K562 (cell line): ENCODE measurements at regions not wholly inside any gene's neighbourhood (a gene's known extent, or its start where the extent isn't known, plus 50 kb on each side); places are given as distances from the start of the nearest gene placed in this dataset.

Experiments
- ATAC-seq: fragments of 200-7000 bp; cut with Tn5 transposase; 3 replicates; pipeline ENCODE4 v1.9.1; 2020; ENCODE audit warnings: moderate library complexity
- BruUV-seq: library from RNA; stranded (reverse); fragments of 400-500 nt; replicated peaks from 2 replicates; lab custom pipeline; 2021; lab: Mats Ljungman, UMichigan
- CTCF ChIA-PET: fragments of 300-600 bp; formaldehyde crosslinking; extraction: SDS; loops from one replicate; lab custom pipeline; 2021; ENCODE audit warnings: low intra/inter-chr PET ratio; lab: Yijun Ruan, JAX
- POLR2A ChIA-PET: fragments of 300-600, 350-650 bp; sonication (Branson Sonifier 250); formaldehyde crosslinking; extraction: SDS; loops from one replicate; lab custom pipeline; 2021; ENCODE audit warnings: antibody characterized with exemption, inconsistent platforms; lab: Yijun Ruan, JAX
- DNase-seq, 4 experiments: peaks; one replicate each; pipeline versions ENCODE4 v3.0.0 to v3.0.0-alpha.2; 2011 to 2018; ENCODE audit warnings: low spot score in 3 of 4, mixed read lengths in 3 of 4; ENCODE audit errors: extremely low read depth in 1 of 4
- FAIRE-seq: peaks from 2 replicates; lab custom pipeline; 2011; peaks lifted over from hg19 to GRCh38; lab: Jason Lieb, UNC
- H2AFZ ChIP-seq: 2 replicates; pipeline ENCODE4 v1.6.0; 2011; ENCODE audit warnings: low read depth, low read length, control low read depth, inconsistent platforms
- H3K27ac ChIP-seq: fragments of 200-600 bp; 3 replicates; pipeline ENCODE4 v1.8.0; 2011; ENCODE audit warnings: low read depth, mild to moderate bottlenecking, control low read depth, inconsistent platforms, low read length, moderate library complexity, mixed read lengths; ENCODE audit errors: extremely low read depth
- H3K27me3 ChIP-seq, 2 experiments: fragments of 300-600 bp in 1 of 2; 2 replicates in 1 of 2; 3 replicates in 1 of 2; pipeline versions ENCODE4 v1.6.0 to v1.8.0; 2011; ENCODE audit warnings: inconsistent platforms in 2 of 2, low read length in 2 of 2, mild to moderate bottlenecking in 1 of 2, mixed read lengths in 1 of 2, moderate library complexity in 1 of 2; ENCODE audit not compliant: control insufficient read depth in 2 of 2, insufficient read depth in 2 of 2
- H3K36me3 ChIP-seq: fragments of 300-600 bp; 3 replicates; pipeline ENCODE4 v1.8.0; 2011; ENCODE audit warnings: mild to moderate bottlenecking, low read length, inconsistent platforms; ENCODE audit not compliant: control insufficient read depth, insufficient read depth
- H3K4me1 ChIP-seq, 2 experiments: fragments of 200-600 bp in 1 of 2; replicated peaks in 1 of 2; 2 replicates in 1 of 2; 3 replicates in 1 of 2; pipeline versions ENCODE4 v1.5.1 to v1.8.0; 2011; ENCODE audit warnings: inconsistent platforms in 2 of 2, low read length in 2 of 2, mild to moderate bottlenecking in 1 of 2, mixed read lengths in 1 of 2, moderate library complexity in 1 of 2; ENCODE audit not compliant: control insufficient read depth in 2 of 2, insufficient read depth in 2 of 2
- H3K4me2 ChIP-seq: 2 replicates; pipeline ENCODE4 v1.6.1; 2011; ENCODE audit warnings: low read length, control low read depth, inconsistent platforms, mixed read lengths; ENCODE audit not compliant: insufficient read depth
- H3K4me3 ChIP-seq: fragments of 200-600 bp; sonication (generic), shearing (Covaris generic); 2 replicates; pipeline ENCODE4 v1.5.1; 2016; ENCODE audit warnings: control low read depth, inconsistent platforms
- H3K79me2 ChIP-seq: fragments of 200-600 bp; 3 replicates; pipeline ENCODE4 v1.8.0; 2011; ENCODE audit warnings: low read length, inconsistent platforms; ENCODE audit not compliant: control insufficient read depth, insufficient read depth
- H3K9ac ChIP-seq, 2 experiments: 2 replicates each; pipeline versions ENCODE4 v1.6.0 to v1.6.1; 2011; ENCODE audit warnings: low read depth in 2 of 2, low read length in 2 of 2, control low read depth in 1 of 2, inconsistent platforms in 1 of 2, mild to moderate bottlenecking in 1 of 2, mixed read lengths in 1 of 2; ENCODE audit not compliant: insufficient read depth in 1 of 2
- H3K9me1 ChIP-seq: one replicate; pipeline ENCODE4 v1.6.0; 2011; ENCODE audit warnings: inconsistent platforms, mild to moderate bottlenecking, low read length, moderate library complexity; ENCODE audit not compliant: control insufficient read depth, insufficient read depth
- H3K9me3 ChIP-seq: replicated peaks from 2 replicates; pipeline ENCODE4 v1.5.1; 2011; ENCODE audit warnings: low read depth, low read length, inconsistent platforms; ENCODE audit not compliant: control insufficient read depth, insufficient read depth
- H4K20me1 ChIP-seq: replicated peaks from 2 replicates; pipeline ENCODE4 v1.6.1; 2011; ENCODE audit warnings: low read length, inconsistent platforms, mixed read lengths; ENCODE audit not compliant: control insufficient read depth, insufficient read depth
- CBFA2T3 ChIP-seq: fragments of 450-650 bp; IDR thresholded peaks from 2 replicates; pipeline ENCODE4 v1.6.1; 2017
- CREB3 ChIP-seq: fragments of 450-650 bp; conservative IDR thresholded peaks from 2 replicates; pipeline ENCODE4 v1.6.1; 2016; ENCODE audit warnings: missing genetic modification characterization, low read depth, mild to moderate bottlenecking, missing compliant biosample characterization, moderate library complexity
- CTCFL ChIP-seq: IDR thresholded peaks from 2 replicates; pipeline ENCODE4 v1.6.1; 2011; ENCODE audit warnings: borderline replicate concordance, low read depth, mild to moderate bottlenecking, moderate library complexity, low read length; ENCODE audit not compliant: insufficient read depth, poor library complexity, severe bottlenecking
- ELF1 ChIP-seq: fragments of 200-800 bp; sonication (Bioruptor generic); IDR thresholded peaks from 2 replicates; pipeline ENCODE4 v1.6.1; 2016; ENCODE audit warnings: missing genetic modification characterization, missing compliant biosample characterization
- EZH2 ChIP-seq: IDR thresholded peaks from 2 replicates; pipeline ENCODE4 v1.6.1; 2012; ENCODE audit warnings: low read depth, mild to moderate bottlenecking, inconsistent platforms, low read length, borderline replicate concordance
- FOXA1 ChIP-seq: fragments of 450-650 bp; IDR thresholded peaks from 2 replicates; pipeline ENCODE4 v1.6.1; 2016; ENCODE audit warnings: mild to moderate bottlenecking, borderline replicate concordance
- NR1H2 ChIP-seq: sonication (generic); formaldehyde crosslinking; IDR thresholded peaks from 2 replicates; pipeline ENCODE4 v1.4.0; 2020; ENCODE audit warnings: mild to moderate bottlenecking, missing genetic modification reagents
- RBM15 ChIP-seq: fragments of 200-400 bp; formaldehyde crosslinking; IDR thresholded peaks from 2 replicates; pipeline ENCODE4 v1.6.1; 2018; ENCODE audit warnings: mild to moderate bottlenecking, low read length, moderate library complexity; ENCODE audit not compliant: insufficient read depth
- TAF7 ChIP-seq: fragments of 450-650 bp; IDR thresholded peaks from 2 replicates; pipeline ENCODE4 v1.6.1; 2016; ENCODE audit warnings: missing genetic modification characterization, missing compliant biosample characterization
- YBX1 ChIP-seq: fragments of 450-650 bp; IDR thresholded peaks from 2 replicates; pipeline ENCODE4 v1.7.1; 2016; ENCODE audit warnings: mild to moderate bottlenecking
- ZNF384 ChIP-seq: IDR thresholded peaks from 2 replicates; pipeline ENCODE4 v1.6.1; 2012; ENCODE audit warnings: low read depth, low read length, improper control_type of control experiment
- ZNF407 ChIP-seq: fragments of 450-650 bp; IDR thresholded peaks from 2 replicates; pipeline ENCODE4 v1.6.1; 2016; ENCODE audit warnings: low read depth
- WGBS: fragments of 100-300 bp; shearing (Covaris generic); methylation state at CpG from one replicate; pipeline ENCODE4 v1.1.6; 2016; ENCODE audit warnings: low coverage, mixed read lengths; ENCODE audit not compliant: insufficient coverage; ENCODE audit errors: missing lambda C conversion rate; 5-methylcytosine and 5-hydroxymethylcytosine counted together
- in situ Hi-C: fragments of 300-500 bp; cut with MboI; formaldehyde crosslinking; loops from 4 replicates; pipeline ENCODE4 v1.15.0; 2018; ENCODE audit warnings: inconsistent platforms, mixed read lengths
- intact Hi-C: fragments of 100-400 bp; cut with micrococcal nuclease; formaldehyde crosslinking; loops from 2 replicates; pipeline ENCODE4 v1.14.2; 2022

- CTCF ChIA-PET: no interaction called here
- Histone ChIP-seq H2AFZ (no peak overlapping the region), H4K20me1 (no peaks in the 10 kb centered on the region), H3K4me2 (no peak overlapping the region), H3K4me3 (no peak overlapping the region), H3K4me1 (no peaks in the 10 kb centered on the region), H3K27me3 (no peaks in the 10 kb centered on the region), H3K27ac (no peak overlapping the region), H3K36me3 (no peaks in the 10 kb centered on the region), H3K79me2 (no peaks in the 10 kb centered on the region), H3K9ac (no peak overlapping the region), H3K9me1 (no peaks in the 10 kb centered on the region), H3K9me3 (no peaks in the 10 kb centered on the region)
- POLR2A ChIA-PET: interaction anchor here (1.3 kb wide), 1 partner anchor 9 kb away, joined by 4 read pairs; no protein-coding TSS in a partner anchor
- FAIRE-seq (no peak), DNase-seq (no peak), ATAC-seq (no peak)
- in situ Hi-C loops (loop anchor here (10.0 kb wide), 1 partner anchor 216 kb away; no protein-coding TSS in a partner anchor), intact Hi-C loops (no loop called here)
- BruUV-seq: no TSS peak
- TF ChIP-seq RBM15 (no peak), CTCFL (no peak), TAF7 (tag) (no peak), CBFA2T3 (no peak), EZH2 (no peak), ZNF384 (no peak), CREB3 (tag) (no peak), FOXA1 (no peak), ZNF407 (no peak), ELF1 (tag) (no peak), NR1H2 (no peak), YBX1 (no peak)
- WGBS: 7% methylated on average over 3 of the region's 3 CpGs
Observed at GRCh38 chr22:47841156-47841555, 1078.7 kb downstream of the TBC1D22A start.
